GM23338 (cell line): ENCODE measurements at regions not wholly inside any gene's neighbourhood (a gene's known extent, or its start where the extent isn't known, plus 50 kb on each side); places are given as distances from the start of the nearest gene placed in this dataset.

ENCODE experiments used
- ATAC-seq: fragments of 200-7000 bp; cut with Tn5 transposase; 3 replicates; pipeline ENCODE4 v1.9.1; 2020
- DNase-seq: peaks from one replicate; pipeline ENCODE4 v3.0.0-alpha.2; 2015; ENCODE audit warnings: low spot score
- H2AFZ ChIP-seq: fragments of 200-600 bp; sonication (generic); 2 replicates; pipeline ENCODE4 v1.8.0; 2016; ENCODE audit warnings: antibody characterized with exemption, mild to moderate bottlenecking, moderate library complexity
- H3F3A ChIP-seq: fragments of 200-600 bp; sonication (generic); replicated peaks from 2 replicates; pipeline ENCODE4 v1.8.0; 2017; ENCODE audit warnings: antibody characterized with exemption, mixed run types, low read depth
- H3K27ac ChIP-seq: fragments of 200-600 bp; sonication (generic); 2 replicates; pipeline ENCODE4 v1.6.1; 2016; ENCODE audit warnings: low read depth
- H3K27me3 ChIP-seq: fragments of 200-600 bp; sonication (generic); 2 replicates; pipeline ENCODE4 v1.8.0; 2016; ENCODE audit warnings: mild to moderate bottlenecking, mixed run types, moderate library complexity; ENCODE audit not compliant: insufficient read depth
- H3K36me3 ChIP-seq: fragments of 200-600 bp; sonication (generic); 2 replicates; pipeline ENCODE4 v1.8.0; 2016; ENCODE audit warnings: mild to moderate bottlenecking; ENCODE audit not compliant: insufficient read depth
- H3K4me1 ChIP-seq: fragments of 200-600 bp; sonication (generic); 2 replicates; pipeline ENCODE4 v1.8.0; 2016; ENCODE audit warnings: mild to moderate bottlenecking, moderate library complexity; ENCODE audit not compliant: insufficient read depth
- H3K4me2 ChIP-seq: fragments of 200-600 bp; sonication (generic); 2 replicates; pipeline ENCODE4 v1.7.1; 2017; ENCODE audit warnings: mixed run types
- H3K4me3 ChIP-seq: fragments of 200-600 bp; sonication (generic); 2 replicates; pipeline ENCODE4 v1.6.1; 2016; ENCODE audit warnings: mixed run types
- H3K79me2 ChIP-seq: fragments of 200-600 bp; sonication (generic); replicated peaks from 2 replicates; pipeline ENCODE4 v1.8.0; 2017; ENCODE audit warnings: mild to moderate bottlenecking; ENCODE audit not compliant: insufficient read depth
- H3K9me2 ChIP-seq: fragments of 200-600 bp; sonication (generic); 2 replicates; pipeline ENCODE4 v1.8.0; 2017; ENCODE audit not compliant: insufficient read depth
- H4K20me1 ChIP-seq: fragments of 200-600 bp; sonication (generic); replicated peaks from 2 replicates; pipeline ENCODE4 v1.8.0; 2017; ENCODE audit warnings: mild to moderate bottlenecking; ENCODE audit not compliant: insufficient read depth
- H3K27ac Mint-ChIP-seq: 2 replicates; pipeline ENCODE4 v1.8.0; 2020; ENCODE audit warnings: inconsistent platforms, mild to moderate bottlenecking, moderate library complexity, mixed read lengths
- H3K27me3 Mint-ChIP-seq: 3 replicates; pipeline ENCODE4 v1.8.0; 2022; ENCODE audit warnings: low read depth, mild to moderate bottlenecking, moderate library complexity, mixed read lengths, inconsistent platforms; ENCODE audit not compliant: insufficient read depth, poor library complexity
- H3K36me3 Mint-ChIP-seq: 3 replicates; pipeline ENCODE4 v1.8.0; 2021; ENCODE audit warnings: low read depth, mild to moderate bottlenecking, inconsistent platforms, moderate library complexity, mixed read lengths
- H3K4me1 Mint-ChIP-seq: 3 replicates; pipeline ENCODE4 v1.8.0; 2020; ENCODE audit warnings: mild to moderate bottlenecking, inconsistent platforms, mixed read lengths
- H3K4me3 Mint-ChIP-seq: 3 replicates; pipeline ENCODE4 v1.8.0; 2021; ENCODE audit warnings: moderate library complexity, mild to moderate bottlenecking, inconsistent platforms, mixed read lengths
- H3K9me3 Mint-ChIP-seq: 3 replicates; pipeline ENCODE4 v1.8.0; 2020; ENCODE audit warnings: moderate library complexity, mild to moderate bottlenecking, inconsistent platforms, mixed read lengths
- EZH2 ChIP-seq: fragments of 200-600 bp; sonication (generic); IDR thresholded peaks from one replicate; pipeline ENCODE4 v1.8.0; 2017; ENCODE audit warnings: antibody characterized with exemption, mild to moderate bottlenecking, low read depth; ENCODE audit not compliant: unreplicated experiment
- JUNB ChIP-seq: IDR thresholded peaks from one replicate; pipeline ENCODE4 v1.6.1; 2016; ENCODE audit warnings: antibody characterized with exemption; ENCODE audit not compliant: unreplicated experiment
- NANOG ChIP-seq: IDR thresholded peaks from 2 replicates; pipeline ENCODE4 v1.6.1; 2016; ENCODE audit warnings: antibody characterized with exemption, borderline replicate concordance
- POLR2AphosphoS5 ChIP-seq: IDR thresholded peaks from 2 replicates; pipeline ENCODE4 v1.6.1; 2016; ENCODE audit warnings: antibody characterized with exemption, low read depth
- ZNF114 ChIP-seq: fragments of 250-450 bp; sonication (Bioruptor Pico); IDR thresholded peaks from 2 replicates; pipeline ENCODE4 v1.5.0; 2020; ENCODE audit warnings: mild to moderate bottlenecking, moderate library complexity
- ZNF331 ChIP-seq: fragments of 250-450 bp; sonication (Bioruptor Pico); IDR thresholded peaks from 2 replicates; pipeline ENCODE4 v1.5.0; 2020; ENCODE audit warnings: low read depth, mild to moderate bottlenecking, moderate library complexity
- TF ChIP-seq, protein P1 (sequence below): fragments of 250-450 bp; sonication (Bioruptor Pico); IDR thresholded peaks from 2 replicates; pipeline ENCODE4 v1.5.0; 2020; ENCODE audit warnings: mild to moderate bottlenecking, moderate library complexity
- TF ChIP-seq, protein P2 (sequence below): IDR thresholded peaks from 2 replicates; pipeline ENCODE4 v1.6.1; 2016; ENCODE audit warnings: antibody characterized with exemption

DNA sequence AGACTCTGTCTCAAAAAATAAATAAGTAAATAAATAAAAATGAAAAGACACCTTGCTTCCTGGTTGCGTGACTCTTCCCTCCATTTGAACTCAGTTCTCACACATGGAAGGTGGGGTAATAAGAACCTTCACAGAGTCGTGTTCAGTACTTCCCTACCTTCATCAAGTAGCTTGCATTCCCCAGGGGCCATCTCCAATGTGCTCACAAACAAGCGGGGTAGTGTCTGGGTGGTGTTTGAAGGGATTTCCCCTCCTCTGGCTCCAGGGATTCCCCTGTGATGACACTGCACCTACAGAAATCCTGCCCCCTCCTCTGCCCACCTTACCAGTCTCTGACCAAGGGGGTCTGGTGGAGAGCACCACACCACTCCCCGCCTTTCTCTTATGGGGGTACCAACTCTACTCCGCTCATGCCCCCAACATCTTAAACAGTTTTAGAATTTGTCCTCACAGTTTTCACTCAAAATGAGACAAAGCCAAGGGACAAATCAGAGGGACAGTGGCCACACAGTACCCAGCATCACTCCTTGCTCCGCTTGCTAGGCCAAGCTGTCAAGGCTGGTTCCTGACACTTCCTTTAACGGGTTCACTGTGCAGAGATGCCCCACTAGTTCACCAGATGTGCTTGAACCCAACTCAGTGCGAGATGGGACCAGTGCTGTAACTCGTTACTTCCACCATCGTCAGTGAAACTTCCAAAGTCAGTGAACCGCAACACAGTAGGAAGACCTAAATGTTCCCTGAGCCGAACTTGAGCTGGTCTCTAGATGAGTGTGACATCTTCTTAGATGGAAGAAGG, 69.1 kb downstream of the COPRS start (continued):
- TF ChIP-seq, protein P1, sequence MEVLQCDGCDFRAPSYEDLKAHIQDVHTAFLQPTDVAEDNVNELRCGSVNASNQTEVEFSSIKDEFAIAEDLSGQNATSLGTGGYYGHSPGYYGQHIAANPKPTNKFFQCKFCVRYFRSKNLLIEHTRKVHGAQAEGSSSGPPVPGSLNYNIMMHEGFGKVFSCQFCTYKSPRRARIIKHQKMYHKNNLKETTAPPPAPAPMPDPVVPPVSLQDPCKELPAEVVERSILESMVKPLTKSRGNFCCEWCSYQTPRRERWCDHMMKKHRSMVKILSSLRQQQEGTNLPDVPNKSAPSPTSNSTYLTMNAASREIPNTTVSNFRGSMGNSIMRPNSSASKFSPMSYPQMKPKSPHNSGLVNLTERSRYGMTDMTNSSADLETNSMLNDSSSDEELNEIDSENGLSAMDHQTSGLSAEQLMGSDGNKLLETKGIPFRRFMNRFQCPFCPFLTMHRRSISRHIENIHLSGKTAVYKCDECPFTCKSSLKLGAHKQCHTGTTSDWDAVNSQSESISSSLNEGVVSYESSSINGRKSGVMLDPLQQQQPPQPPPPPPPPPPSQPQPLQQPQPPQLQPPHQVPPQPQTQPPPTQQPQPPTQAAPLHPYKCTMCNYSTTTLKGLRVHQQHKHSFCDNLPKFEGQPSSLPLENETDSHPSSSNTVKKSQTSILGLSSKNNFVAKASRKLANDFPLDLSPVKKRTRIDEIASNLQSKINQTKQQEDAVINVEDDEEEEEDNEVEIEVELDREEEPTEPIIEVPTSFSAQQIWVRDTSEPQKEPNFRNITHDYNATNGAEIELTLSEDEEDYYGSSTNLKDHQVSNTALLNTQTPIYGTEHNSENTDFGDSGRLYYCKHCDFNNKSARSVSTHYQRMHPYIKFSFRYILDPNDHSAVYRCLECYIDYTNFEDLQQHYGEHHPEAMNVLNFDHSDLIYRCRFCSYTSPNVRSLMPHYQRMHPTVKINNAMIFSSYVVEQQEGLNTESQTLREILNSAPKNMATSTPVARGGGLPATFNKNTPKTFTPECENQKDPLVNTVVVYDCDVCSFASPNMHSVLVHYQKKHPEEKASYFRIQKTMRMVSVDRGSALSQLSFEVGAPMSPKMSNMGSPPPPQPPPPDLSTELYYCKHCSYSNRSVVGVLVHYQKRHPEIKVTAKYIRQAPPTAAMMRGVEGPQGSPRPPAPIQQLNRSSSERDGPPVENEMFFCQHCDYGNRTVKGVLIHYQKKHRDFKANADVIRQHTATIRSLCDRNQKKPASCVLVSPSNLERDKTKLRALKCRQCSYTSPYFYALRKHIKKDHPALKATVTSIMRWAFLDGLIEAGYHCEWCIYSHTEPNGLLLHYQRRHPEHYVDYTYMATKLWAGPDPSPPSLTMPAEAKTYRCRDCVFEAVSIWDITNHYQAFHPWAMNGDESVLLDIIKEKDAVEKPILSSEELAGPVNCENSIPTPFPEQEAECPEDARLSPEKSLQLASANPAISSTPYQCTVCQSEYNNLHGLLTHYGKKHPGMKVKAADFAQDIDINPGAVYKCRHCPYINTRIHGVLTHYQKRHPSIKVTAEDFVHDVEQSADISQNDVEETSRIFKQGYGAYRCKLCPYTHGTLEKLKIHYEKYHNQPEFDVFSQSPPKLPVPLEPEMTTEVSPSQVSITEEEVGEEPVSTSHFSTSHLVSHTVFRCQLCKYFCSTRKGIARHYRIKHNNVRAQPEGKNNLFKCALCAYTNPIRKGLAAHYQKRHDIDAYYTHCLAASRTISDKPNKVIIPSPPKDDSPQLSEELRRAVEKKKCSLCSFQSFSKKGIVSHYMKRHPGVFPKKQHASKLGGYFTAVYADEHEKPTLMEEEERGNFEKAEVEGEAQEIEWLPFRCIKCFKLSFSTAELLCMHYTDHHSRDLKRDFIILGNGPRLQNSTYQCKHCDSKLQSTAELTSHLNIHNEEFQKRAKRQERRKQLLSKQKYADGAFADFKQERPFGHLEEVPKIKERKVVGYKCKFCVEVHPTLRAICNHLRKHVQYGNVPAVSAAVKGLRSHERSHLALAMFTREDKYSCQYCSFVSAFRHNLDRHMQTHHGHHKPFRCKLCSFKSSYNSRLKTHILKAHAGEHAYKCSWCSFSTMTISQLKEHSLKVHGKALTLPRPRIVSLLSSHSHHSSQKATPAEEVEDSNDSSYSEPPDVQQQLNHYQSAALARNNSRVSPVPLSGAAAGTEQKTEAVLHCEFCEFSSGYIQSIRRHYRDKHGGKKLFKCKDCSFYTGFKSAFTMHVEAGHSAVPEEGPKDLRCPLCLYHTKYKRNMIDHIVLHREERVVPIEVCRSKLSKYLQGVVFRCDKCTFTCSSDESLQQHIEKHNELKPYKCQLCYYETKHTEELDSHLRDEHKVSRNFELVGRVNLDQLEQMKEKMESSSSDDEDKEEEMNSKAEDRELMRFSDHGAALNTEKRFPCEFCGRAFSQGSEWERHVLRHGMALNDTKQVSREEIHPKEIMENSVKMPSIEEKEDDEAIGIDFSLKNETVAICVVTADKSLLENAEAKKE = no peak

DNA sequence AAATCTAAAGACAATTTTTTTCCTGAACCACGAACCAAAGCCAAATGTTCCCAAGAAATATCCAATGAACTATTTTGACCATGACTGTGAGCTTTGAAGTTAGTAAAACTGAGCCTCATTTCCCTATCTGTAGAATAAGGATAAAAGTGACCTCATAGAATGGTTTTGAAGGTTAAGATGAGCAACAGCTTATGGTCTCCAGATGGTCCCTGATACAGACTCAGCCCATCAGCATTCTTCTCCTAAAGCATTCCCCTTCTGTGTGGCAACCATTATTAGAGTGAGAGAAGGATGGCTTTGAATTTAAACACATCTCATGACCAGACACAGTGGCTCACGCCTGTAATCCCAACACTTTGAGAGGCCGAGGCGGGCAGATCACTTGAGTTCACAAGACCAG, 70.1 kb downstream of the COPRS start:
- Mint-ChIP-seq H3K4me1 (no peaks in the 10 kb centered on the region), H3K4me3 (no peak overlapping the region), H3K27me3 (no peaks in the 10 kb centered on the region), H3K9me3 (no peaks in the 10 kb centered on the region; the same call in 1 of the 3 replicates), H3K36me3 (no peaks in the 10 kb centered on the region), H3K27ac (no peak overlapping the region)
- no peaks in the 10 kb centered on the region for H3K79me2 ChIP-seq
- H3K36me3 ChIP-seq = no peaks in the 10 kb centered on the region
- no peaks in the 10 kb centered on the region for H3K4me1 ChIP-seq
- no peak overlapping the region for H3K4me2 ChIP-seq
- TF ChIP-seq EZH2 = no peak
- TF ChIP-seq POLR2AphosphoS5 = no peak
- no peak for TF ChIP-seq ZNF114 (CRISPR knock-in tag)
- TF ChIP-seq NANOG = no peak
- no peak for TF ChIP-seq JUNB
- no peak for TF ChIP-seq ZNF331 (CRISPR knock-in tag)
- TF ChIP-seq, protein P2, sequence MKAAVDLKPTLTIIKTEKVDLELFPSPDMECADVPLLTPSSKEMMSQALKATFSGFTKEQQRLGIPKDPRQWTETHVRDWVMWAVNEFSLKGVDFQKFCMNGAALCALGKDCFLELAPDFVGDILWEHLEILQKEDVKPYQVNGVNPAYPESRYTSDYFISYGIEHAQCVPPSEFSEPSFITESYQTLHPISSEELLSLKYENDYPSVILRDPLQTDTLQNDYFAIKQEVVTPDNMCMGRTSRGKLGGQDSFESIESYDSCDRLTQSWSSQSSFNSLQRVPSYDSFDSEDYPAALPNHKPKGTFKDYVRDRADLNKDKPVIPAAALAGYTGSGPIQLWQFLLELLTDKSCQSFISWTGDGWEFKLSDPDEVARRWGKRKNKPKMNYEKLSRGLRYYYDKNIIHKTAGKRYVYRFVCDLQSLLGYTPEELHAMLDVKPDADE = no peak
- DNase-seq (no peak), ATAC-seq (no peak)
- H3K27me3 ChIP-seq = no peaks in the 10 kb centered on the region
- no peak overlapping the region for H3K27ac ChIP-seq
- no peak overlapping the region for H3K4me3 ChIP-seq
- 0 out of 2 replicates have a peak overlapping the region, but pooled peaks have one; percentile 6 for H2AFZ ChIP-seq
- no peaks in the 10 kb centered on the region for H4K20me1 ChIP-seq
- no peaks in the 10 kb centered on the region for H3K9me2 ChIP-seq
- no peaks in the 10 kb centered on the region for H3F3A ChIP-seq
